ENCODE measurements at regions not wholly inside any gene's neighbourhood (a gene's known extent, or its start where the extent isn't known, plus 50 kb on each side); places are given as distances from the start of the nearest gene placed in this dataset.

DNA sequence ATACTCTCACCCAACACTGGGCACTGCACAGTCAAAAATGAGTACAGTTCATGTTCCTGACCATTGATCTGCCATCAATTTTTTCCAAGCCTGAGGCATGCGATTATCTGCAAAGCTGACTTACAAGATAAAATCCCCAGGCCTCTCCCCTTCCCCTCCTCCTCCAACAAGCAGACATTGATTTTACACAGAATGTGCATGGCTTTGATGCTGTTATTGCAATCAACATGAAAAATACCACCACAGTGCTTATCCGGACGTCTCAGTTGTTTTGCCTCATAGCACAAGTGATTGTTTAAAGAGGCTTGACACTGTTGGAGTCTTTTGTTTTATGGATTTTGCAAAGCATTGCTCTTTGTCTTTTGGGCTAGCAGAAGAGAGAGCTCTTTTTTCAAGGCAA is 163.8 kb downstream of the TOX3 start:
- Histone ChIP-seq H3K9me2 (ENCODE audit: insufficient read depth) (no peaks in the 10 kb centered on the region), H3K9ac (ENCODE audit: low read length) (no peak overlapping the region), H3K79me2 (ENCODE audit: insufficient read depth, low read length) (no peaks in the 10 kb centered on the region), H3K36me3 (ENCODE audit: control insufficient read depth in 1 of 2, insufficient read depth in 2 of 2, low read length in 2 of 2) (no peaks in the 10 kb centered on the region), H2AFZ (ENCODE audit: low read depth, low read length, poor library complexity, severe bottlenecking) (no peak overlapping the region), H4K20me1 (ENCODE audit: insufficient read depth) (no peaks in the 10 kb centered on the region), H3K4me1 (ENCODE audit: control insufficient read depth in 1 of 2, insufficient read depth in 2 of 2, low read length in 2 of 2) (no peaks in the 10 kb centered on the region), H3K27me3 (ENCODE audit: insufficient read depth, low read length) (no peaks in the 10 kb centered on the region), H3K27ac (ENCODE audit: low read depth, low read length) (no peak overlapping the region), H3K9me3 (ENCODE audit: control insufficient read depth in 1 of 2, insufficient read depth in 1 of 2, low read depth in 1 of 2, low read length in 2 of 2) (peaks cover 0 to 23% of the 10 kb centered on the region in 2 experiments; a peak in 2 of 4 replicates), H3K4me3 (replicated peaks in 1 of 2; ENCODE audit: low read depth in 1 of 2, low read length in 2 of 2) (no peak overlapping the region), H3K4me2 (ENCODE audit: low read length) (no peak overlapping the region)
- CTCF ChIA-PET, result no interaction called here
- intact Hi-C loops (cut with micrococcal nuclease), result no loop called here
- DNase-seq (ENCODE audit: low read depth, low spot score), result no peak
- TF ChIP-seq, protein P1, sequence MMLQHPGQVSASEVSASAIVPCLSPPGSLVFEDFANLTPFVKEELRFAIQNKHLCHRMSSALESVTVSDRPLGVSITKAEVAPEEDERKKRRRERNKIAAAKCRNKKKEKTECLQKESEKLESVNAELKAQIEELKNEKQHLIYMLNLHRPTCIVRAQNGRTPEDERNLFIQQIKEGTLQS (IDR thresholded peaks at IDR 0.05), result no peak
- TF ChIP-seq CBX3 (IDR thresholded peaks at IDR 0.05; ENCODE audit: low read depth) (no peak), RAD21 (IDR thresholded peaks at IDR 0.05; ENCODE audit: low read depth) (no peak), ZFX (IDR thresholded peaks at IDR 0.05) (no peak), SRF (IDR thresholded peaks at IDR 0.05; ENCODE audit: low read depth) (no peak), FOSL1 (IDR thresholded peaks at IDR 0.05; ENCODE audit: low read depth) (no peak), EZH2phosphoT487 (IDR thresholded peaks at IDR 0.05; ENCODE audit: borderline replicate concordance) (no peak), CEBPB (IDR thresholded peaks at IDR 0.05; ENCODE audit: low read depth) (no peak), SIN3A (IDR thresholded peaks at IDR 0.05; ENCODE audit: low read depth) (no peak), ZBTB33 (IDR thresholded peaks at IDR 0.05; ENCODE audit: extremely low read depth, insufficient replicate concordance, low read length) (no peak), EZH2 (IDR thresholded peaks at IDR 0.05) (no peak), JUND (IDR thresholded peaks at IDR 0.05) (no peak), ZNF274 (IDR thresholded peaks at IDR 0.05; ENCODE audit: low read depth, low read length) (no peak), ELF1 (IDR thresholded peaks at IDR 0.05; ENCODE audit: borderline replicate concordance, low read depth) (no peak), YY1 (IDR thresholded peaks at IDR 0.05; ENCODE audit: extremely low read depth, insufficient replicate concordance, low read depth, low read length) (no peak), POLR2A (IDR thresholded peaks at IDR 0.05; ENCODE audit: borderline replicate concordance, extremely low read depth, insufficient read depth, insufficient read length) (no peak), SP1 (IDR thresholded peaks at IDR 0.05; ENCODE audit: low read depth) (no peak)
- TF ChIP-seq, protein P2, sequence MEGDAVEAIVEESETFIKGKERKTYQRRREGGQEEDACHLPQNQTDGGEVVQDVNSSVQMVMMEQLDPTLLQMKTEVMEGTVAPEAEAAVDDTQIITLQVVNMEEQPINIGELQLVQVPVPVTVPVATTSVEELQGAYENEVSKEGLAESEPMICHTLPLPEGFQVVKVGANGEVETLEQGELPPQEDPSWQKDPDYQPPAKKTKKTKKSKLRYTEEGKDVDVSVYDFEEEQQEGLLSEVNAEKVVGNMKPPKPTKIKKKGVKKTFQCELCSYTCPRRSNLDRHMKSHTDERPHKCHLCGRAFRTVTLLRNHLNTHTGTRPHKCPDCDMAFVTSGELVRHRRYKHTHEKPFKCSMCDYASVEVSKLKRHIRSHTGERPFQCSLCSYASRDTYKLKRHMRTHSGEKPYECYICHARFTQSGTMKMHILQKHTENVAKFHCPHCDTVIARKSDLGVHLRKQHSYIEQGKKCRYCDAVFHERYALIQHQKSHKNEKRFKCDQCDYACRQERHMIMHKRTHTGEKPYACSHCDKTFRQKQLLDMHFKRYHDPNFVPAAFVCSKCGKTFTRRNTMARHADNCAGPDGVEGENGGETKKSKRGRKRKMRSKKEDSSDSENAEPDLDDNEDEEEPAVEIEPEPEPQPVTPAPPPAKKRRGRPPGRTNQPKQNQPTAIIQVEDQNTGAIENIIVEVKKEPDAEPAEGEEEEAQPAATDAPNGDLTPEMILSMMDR (IDR thresholded peaks at IDR 0.05 in 2 of 3, conservative IDR thresholded peaks at IDR 0.05 in 1 of 3; ENCODE audit: borderline replicate concordance in 1 of 3, insufficient read depth in 1 of 3, low read depth in 2 of 3, low read length in 2 of 3), result no peak
- ATAC-seq, result no peak
- no TSS peak for BruUV-seq (replicated peaks)
- RAD21 ChIA-PET (ENCODE audit: low non-redundant PET in 1 of 2, low total read pairs in 2 of 2, uncharacterized antibody in 2 of 2, unreplicated experiment in 2 of 2), result no interaction called here
- POLR2A ChIA-PET, result no interaction called here
